OCI-LY3 (cell line): ENCODE measurements at regions not wholly inside any gene's neighbourhood (a gene's known extent, or its start where the extent isn't known, plus 50 kb on each side); places are given as distances from the start of the nearest gene placed in this dataset.

Source experiments
- H2AFZ ChIP-seq: fragments of 200-600, 300-600 bp; shearing (Covaris generic); 2 replicates; pipeline ENCODE4 v1.6.0; 2014; ENCODE audit warnings: antibody characterized with exemption, low read depth, low read length
- H3K27ac ChIP-seq: fragments of 200-600, 300-600 bp; sonication (generic); 2 replicates; pipeline ENCODE4 v1.5.1; 2014; ENCODE audit warnings: mild to moderate bottlenecking, low read length, moderate library complexity, mixed read lengths
- H3K27me3 ChIP-seq: fragments of 200-600, 300-600 bp; sonication (generic); 2 replicates; pipeline ENCODE4 v1.6.1; 2014; ENCODE audit warnings: low read depth, low read length, mixed read lengths
- H3K36me3 ChIP-seq: fragments of 200-600, 300-600 bp; sonication (generic); replicated peaks from 2 replicates; pipeline ENCODE3; 2014; ENCODE audit warnings: low read depth, low read length, mixed read lengths
- H3K4me1 ChIP-seq: fragments of 300-600, 200-600 bp; sonication (generic); 2 replicates; pipeline ENCODE4 v1.6.1; 2014; ENCODE audit warnings: low read length, mixed read lengths
- H3K4me2 ChIP-seq: fragments of 200-600, 300-600 bp; sonication (generic); 2 replicates; pipeline ENCODE4 v1.6.1; 2014; ENCODE audit warnings: low read length, mixed read lengths
- H3K4me3 ChIP-seq: fragments of 300-600, 200-600 bp; sonication (generic); 2 replicates; pipeline ENCODE4 v1.5.1; 2014; ENCODE audit warnings: antibody characterized with exemption, mild to moderate bottlenecking, low read length, moderate library complexity
- H3K79me2 ChIP-seq: fragments of 300-600, 200-600 bp; shearing (Covaris generic); 2 replicates; pipeline ENCODE4 v1.6.1; 2014; ENCODE audit warnings: mild to moderate bottlenecking, low read length, mixed read lengths
- H3K9ac ChIP-seq: fragments of 300-600, 200-600 bp; shearing (Covaris generic); 2 replicates; pipeline ENCODE4 v1.6.0; 2014; ENCODE audit warnings: mild to moderate bottlenecking, low read length, moderate library complexity
- H3K9me3 ChIP-seq: fragments of 200-600, 300-600 bp; shearing (Covaris generic); 2 replicates; pipeline ENCODE4 v1.6.1; 2014; ENCODE audit warnings: low read length, mixed read lengths; ENCODE audit not compliant: insufficient read depth
- H4K20me1 ChIP-seq: fragments of 200-600, 300-600 bp; sonication (generic); 2 replicates; pipeline ENCODE4 v1.6.1; 2016; ENCODE audit warnings: low read length, mixed read lengths; ENCODE audit not compliant: insufficient read depth
- CTCF ChIP-seq: fragments of 200-600, 300-600 bp; sonication (generic); IDR thresholded peaks from 2 replicates; pipeline ENCODE4 v1.5.1; 2014; ENCODE audit warnings: antibody characterized with exemption, low read length, low read depth
- EZH2phosphoT487 ChIP-seq: fragments of 200-600 bp; shearing (Covaris generic); IDR thresholded peaks from 2 replicates; pipeline ENCODE4 v1.6.1; 2018; ENCODE audit warnings: antibody characterized with exemption, mixed run types, low read depth

- H3K4me3 ChIP-seq: no peak overlapping the region
- no peaks in the 10 kb centered on the region for H3K9me3 ChIP-seq
- no peak for TF ChIP-seq EZH2phosphoT487
- TF ChIP-seq CTCF: no peak
- H3K27ac ChIP-seq: no peak overlapping the region
- H2AFZ ChIP-seq: no peak overlapping the region
- no peak overlapping the region for H3K9ac ChIP-seq
- H3K4me2 ChIP-seq: no peak overlapping the region
- no peaks in the 10 kb centered on the region for H3K4me1 ChIP-seq
- no peaks in the 10 kb centered on the region for H3K36me3 ChIP-seq
- no peaks in the 10 kb centered on the region for H3K27me3 ChIP-seq
- H3K79me2 ChIP-seq: no peaks in the 10 kb centered on the region
- H4K20me1 ChIP-seq: no peaks in the 10 kb centered on the region
These were observed 934.6 kb downstream of the SLITRK1 start for GRCh38 chr13:82947683-82948082.

- no peak overlapping the region for H2AFZ ChIP-seq
- no peaks in the 10 kb centered on the region for H3K9me3 ChIP-seq
- H3K4me2 ChIP-seq: no peak overlapping the region
- no peaks in the 10 kb centered on the region for H4K20me1 ChIP-seq
- H3K79me2 ChIP-seq: no peaks in the 10 kb centered on the region
- no peak overlapping the region for H3K9ac ChIP-seq
- no peaks in the 10 kb centered on the region for H3K27me3 ChIP-seq
- TF ChIP-seq CTCF (no peak), EZH2phosphoT487 (no peak)
- H3K27ac ChIP-seq: no peak overlapping the region
- no peaks in the 10 kb centered on the region for H3K4me1 ChIP-seq
- H3K36me3 ChIP-seq: no peaks in the 10 kb centered on the region
- no peak overlapping the region for H3K4me3 ChIP-seq
These were observed 935.1 kb downstream of the SLITRK1 start for GRCh38 chr13:82947191-82947621.

- H3K27me3 ChIP-seq: no peaks in the 10 kb centered on the region
- H3K4me1 ChIP-seq: no peaks in the 10 kb centered on the region
- no peaks in the 10 kb centered on the region for H4K20me1 ChIP-seq
- H3K36me3 ChIP-seq: no peaks in the 10 kb centered on the region
- H2AFZ ChIP-seq: no peak overlapping the region
- no peaks in the 10 kb centered on the region for H3K79me2 ChIP-seq
- H3K27ac ChIP-seq: no peak overlapping the region
- TF ChIP-seq CTCF (no peak), EZH2phosphoT487 (no peak)
- H3K4me3 ChIP-seq: no peak overlapping the region
- H3K9me3 ChIP-seq: no peaks in the 10 kb centered on the region
- H3K4me2 ChIP-seq: no peak overlapping the region
- no peak overlapping the region for H3K9ac ChIP-seq
These were observed 943.6 kb downstream of the SLITRK1 start for GRCh38 chr13:82938644-82939043.

GRCh38 chr13:82934000-82934399 lies 948.3 kb downstream of the SLITRK1 start:
- Histone ChIP-seq H3K79me2 (no peaks in the 10 kb centered on the region), H3K9me3 (no peaks in the 10 kb centered on the region), H3K27ac (no peak overlapping the region), H3K4me2 (no peak overlapping the region), H3K9ac (no peak overlapping the region), H3K36me3 (no peaks in the 10 kb centered on the region), H3K27me3 (no peaks in the 10 kb centered on the region), H3K4me1 (no peaks in the 10 kb centered on the region), H2AFZ (no peak overlapping the region), H3K4me3 (no peak overlapping the region), H4K20me1 (no peaks in the 10 kb centered on the region)
- TF ChIP-seq CTCF (no peak), EZH2phosphoT487 (no peak)
